GM18870 (cell line): ENCODE measurements at regions not wholly inside any gene's neighbourhood (a gene's known extent, or its start where the extent isn't known, plus 50 kb on each side); places are given as distances from the start of the nearest gene placed in this dataset.

Experiments used
- ATAC-seq: cut with Tn5 transposase; IDR thresholded peaks from one replicate; pipeline ENCODE4 v1.9.1; 2021; ENCODE audit warnings: moderate library complexity; ENCODE audit not compliant: unreplicated experiment

- ATAC-seq: no peak
Observed at GRCh38 chr5:158644301-158644700, 455.4 kb downstream of the EBF1 start.

GRCh38 chr5:158643840-158644239, 455.9 kb downstream of the EBF1 start:
- ATAC-seq: no peak

GRCh38 chr5:158642879-158643278, 456.8 kb downstream of the EBF1 start:
- ATAC-seq: no peak

GRCh38 chr5:158641016-158641415, 458.7 kb downstream of the EBF1 start:
- ATAC-seq: no peak

GRCh38 chr5:158640593-158640980, 459.1 kb downstream of the EBF1 start:
- ATAC-seq: no peak

DNA sequence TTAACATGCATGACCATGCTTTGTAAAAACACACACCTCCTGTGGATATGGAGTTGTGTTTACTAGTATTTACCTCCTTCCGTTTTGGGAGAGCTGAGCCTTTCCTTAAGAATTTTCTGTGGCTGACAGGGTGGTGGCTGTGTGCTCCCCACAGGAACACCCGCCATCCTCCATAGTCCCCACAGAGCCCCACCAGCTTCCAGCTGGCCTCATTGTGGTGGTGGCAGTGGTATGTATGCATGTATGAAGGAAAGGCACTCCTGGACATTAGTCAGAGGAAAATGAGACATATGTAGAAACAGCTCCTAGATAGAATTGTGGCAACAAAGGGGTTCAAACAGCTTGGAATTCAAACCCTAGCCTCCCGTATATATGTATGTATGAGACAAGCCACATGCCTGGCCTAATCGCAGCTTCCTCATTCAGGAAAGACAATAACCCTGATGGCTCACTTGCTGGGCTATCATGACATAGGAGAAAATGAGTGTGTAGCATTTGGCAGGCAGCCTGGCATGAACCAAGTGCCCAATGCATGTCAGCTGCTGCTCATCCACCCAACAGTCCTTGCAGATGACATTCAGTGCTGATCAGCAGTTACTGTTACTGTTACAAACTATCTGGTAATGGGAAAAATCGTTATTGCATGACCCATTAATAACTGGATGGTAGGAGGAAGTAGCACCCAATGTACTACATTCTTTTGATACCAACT, 459.7 kb downstream of the EBF1 start:
- ATAC-seq: no peak

DNA sequence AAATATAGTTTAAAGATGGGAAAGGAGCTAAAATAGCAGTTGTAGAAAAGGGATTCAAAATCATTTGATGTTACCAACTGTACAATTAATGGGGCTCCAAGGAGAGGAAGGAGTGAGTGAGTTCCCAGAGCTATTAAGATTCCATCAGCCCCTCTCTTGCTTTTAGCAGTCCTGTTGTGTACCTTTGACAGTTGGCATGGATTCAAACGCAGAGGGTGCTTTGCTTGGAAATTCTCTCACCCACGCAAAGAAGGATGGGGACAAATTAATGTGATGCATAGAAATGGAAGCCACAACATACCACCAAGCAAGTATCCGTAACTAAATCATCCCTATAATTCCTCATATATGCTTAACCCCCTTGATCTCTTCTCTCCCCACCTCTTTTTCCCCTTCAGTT, 461.3 kb downstream of the EBF1 start:
- no peak for ATAC-seq

DNA sequence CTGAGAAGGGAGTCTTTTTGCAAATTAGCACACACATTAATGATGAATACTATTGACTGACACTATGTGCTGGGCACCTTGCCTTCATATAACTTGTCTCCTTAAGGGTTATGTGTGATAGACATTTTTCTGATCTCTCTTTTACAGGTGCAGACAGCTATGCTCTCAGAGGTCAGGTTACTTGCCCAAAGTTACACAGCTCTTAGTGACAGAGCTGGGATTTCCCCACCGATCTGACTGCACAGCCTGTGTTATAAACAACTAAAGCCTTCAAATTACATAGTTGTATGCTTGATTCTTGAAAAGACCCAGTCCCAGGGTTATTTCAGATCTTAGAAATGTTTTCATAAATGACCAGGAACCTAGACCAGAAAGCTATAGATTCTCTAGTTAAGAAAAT, 462.7 kb downstream of the EBF1 start:
- no peak for ATAC-seq

GRCh38 chr5:158635565-158635964, 464.2 kb downstream of the EBF1 start:
- no peak for ATAC-seq

DNA sequence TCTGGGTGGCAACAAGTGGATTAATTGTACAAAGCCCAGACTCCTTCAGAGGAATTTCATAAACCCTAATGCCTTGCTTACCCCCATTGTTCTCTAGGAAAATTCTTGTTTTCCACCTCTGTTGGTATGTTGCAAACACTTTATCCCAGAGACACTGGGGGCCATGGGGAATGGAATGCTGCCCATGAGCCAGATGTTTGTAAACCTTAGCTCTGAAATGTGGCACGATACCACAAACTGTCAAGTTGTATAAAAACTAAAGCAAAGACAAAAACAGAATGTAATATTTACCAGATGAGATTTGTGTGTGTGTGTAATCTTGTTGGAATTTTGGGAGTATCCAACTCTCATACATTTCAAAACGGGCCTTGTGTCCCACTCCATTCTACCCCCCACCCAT, 465.0 kb downstream of the EBF1 start:
- ATAC-seq: no peak

- ATAC-seq: no peak
Observed at GRCh38 chr5:158629591-158630312, 470.0 kb downstream of the EBF1 start.

- ATAC-seq: no peak
Observed at GRCh38 chr5:158626718-158627117, 473.0 kb downstream of the EBF1 start.

- ATAC-seq: no peak
Observed at GRCh38 chr5:158623971-158624370, 475.7 kb downstream of the EBF1 start.

GRCh38 chr5:158621391-158621790, 478.3 kb downstream of the EBF1 start:
- ATAC-seq: no peak

DNA sequence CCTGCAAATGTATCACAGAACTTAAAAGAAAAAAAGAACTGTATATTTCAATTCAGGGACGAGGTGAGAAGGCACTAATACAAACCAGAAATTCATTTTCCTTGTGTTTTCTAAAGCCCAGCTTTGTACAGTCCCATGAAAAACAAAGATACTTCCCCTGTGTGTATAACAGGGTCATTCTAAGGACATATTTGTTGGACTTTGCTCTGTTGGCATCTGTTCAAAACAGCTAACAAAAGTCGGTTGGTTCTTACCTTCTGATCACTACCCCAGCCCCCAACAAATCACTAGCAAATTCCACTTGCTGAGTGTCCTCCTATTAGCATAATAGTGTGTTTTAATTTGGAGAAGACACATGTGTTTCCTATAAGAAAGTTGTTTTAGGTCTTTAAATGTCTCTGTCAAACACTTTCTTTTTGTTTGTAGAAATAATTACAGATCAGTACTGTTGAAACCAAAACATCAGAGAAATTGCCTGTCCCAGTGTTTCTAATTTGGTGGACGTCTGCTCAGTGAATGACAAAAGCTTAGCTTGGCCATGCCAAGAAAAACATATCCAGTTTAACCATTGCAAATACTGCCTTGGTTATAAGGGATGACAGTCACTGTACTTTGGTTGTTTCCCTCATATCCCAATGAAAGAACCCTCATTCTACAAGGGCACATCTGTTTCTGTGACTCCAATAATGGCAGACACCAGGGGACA, 480.5 kb downstream of the EBF1 start:
- ATAC-seq: no peak

GRCh38 chr5:158618256-158618655, 481.5 kb downstream of the EBF1 start:
- ATAC-seq: no peak

DNA sequence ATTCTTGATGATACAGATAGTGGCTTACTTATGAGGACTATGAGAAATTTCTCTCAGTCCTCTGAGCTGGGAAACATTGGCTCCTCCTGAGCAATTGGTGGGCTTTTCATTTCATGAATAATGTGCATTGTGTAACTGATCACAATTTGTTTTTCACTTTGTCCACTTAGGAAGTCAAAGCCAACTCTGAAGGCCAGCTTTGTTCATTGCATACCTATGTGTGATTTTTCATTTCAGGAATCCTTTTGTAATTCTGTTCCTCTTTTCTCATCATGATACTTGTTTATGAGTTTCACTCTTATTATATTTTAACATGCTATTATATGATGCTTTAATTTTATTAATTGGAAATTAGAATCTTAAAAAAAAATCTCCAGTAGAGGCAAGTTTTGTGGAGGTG, 483.0 kb downstream of the EBF1 start:
- ATAC-seq: no peak

- ATAC-seq: no peak
Observed at GRCh38 chr5:158614951-158615350, 484.8 kb downstream of the EBF1 start.

DNA sequence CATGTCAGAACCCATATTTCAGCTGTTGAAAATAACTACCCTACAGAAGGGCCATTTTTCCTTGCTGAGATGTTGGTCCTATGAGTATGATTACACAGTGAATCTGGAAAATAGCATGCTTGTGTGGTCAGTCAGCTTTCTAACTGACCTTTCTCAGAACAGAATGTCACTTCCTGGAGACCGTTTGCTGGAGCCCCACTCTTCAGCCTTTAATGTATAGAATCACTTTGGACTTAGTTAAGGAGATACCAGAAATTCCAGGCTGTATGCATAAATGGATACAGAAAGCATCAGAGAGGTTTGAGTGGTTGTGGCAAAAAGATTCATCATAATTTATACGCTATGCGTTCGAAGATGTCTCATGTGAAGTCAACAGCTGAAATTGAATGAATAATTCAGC, 488.1 kb downstream of the EBF1 start:
- ATAC-seq: no peak

DNA sequence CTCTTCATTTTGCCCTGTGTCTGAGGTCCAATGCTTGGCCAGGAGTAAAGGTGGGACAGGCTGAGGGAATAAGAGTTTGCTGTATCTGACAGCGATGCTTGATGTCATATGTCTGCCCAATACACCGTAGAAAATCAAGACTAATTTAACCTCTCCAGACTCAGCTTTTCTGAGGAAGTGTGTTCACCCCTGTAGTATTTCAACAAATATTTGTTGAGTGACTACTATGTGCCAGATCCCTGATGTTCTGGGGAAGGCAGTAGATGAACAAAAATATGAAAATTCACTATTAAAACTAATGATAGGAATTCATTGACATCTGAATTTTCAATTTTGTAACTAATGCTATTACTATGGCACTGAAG, 489.7 kb downstream of the EBF1 start:
- ATAC-seq: no peak

GRCh38 chr5:158609333-158610050, 490.2 kb downstream of the EBF1 start:
- no peak for ATAC-seq

DNA sequence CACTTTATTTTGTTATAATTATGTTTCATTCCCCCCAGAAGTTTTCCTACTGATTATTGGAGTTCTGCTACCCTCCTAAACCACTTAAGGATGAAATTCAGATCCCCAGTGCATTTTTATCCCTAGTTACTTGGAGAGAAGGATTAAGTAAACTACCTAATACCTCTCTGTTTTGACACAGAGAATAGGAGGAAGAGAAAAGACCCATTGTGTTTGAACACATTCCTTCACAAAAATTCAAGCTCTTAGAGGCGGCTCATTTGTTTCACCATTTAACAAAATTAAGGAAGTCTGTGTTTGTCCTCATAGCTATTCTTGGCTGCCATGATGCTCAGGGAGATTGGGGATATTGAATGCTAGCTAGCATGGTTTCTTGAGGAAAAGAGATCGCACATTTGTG, 492.6 kb downstream of the EBF1 start:
- no peak for ATAC-seq
